Retinal pigment epithelial cell (primary cell): ENCODE measurements at regions not wholly inside any gene's neighbourhood (a gene's known extent, or its start where the extent isn't known, plus 50 kb on each side); places are given as distances from the start of the nearest gene placed in this dataset.

Experiments used
- DNase-seq: peaks from one replicate; pipeline ENCODE4 v3.0.0-alpha.2; 2010; ENCODE audit warnings: low read depth
- H3K4me3 ChIP-seq: 2 replicates; pipeline ENCODE4 v1.5.1; 2011; ENCODE audit warnings: mild to moderate bottlenecking, low read length, control low read depth, moderate library complexity
- CTCF ChIP-seq: conservative IDR thresholded peaks from 2 replicates; pipeline ENCODE4 v1.5.1; 2011; ENCODE audit warnings: low read depth, low read length, control low read depth, inconsistent platforms

DNA sequence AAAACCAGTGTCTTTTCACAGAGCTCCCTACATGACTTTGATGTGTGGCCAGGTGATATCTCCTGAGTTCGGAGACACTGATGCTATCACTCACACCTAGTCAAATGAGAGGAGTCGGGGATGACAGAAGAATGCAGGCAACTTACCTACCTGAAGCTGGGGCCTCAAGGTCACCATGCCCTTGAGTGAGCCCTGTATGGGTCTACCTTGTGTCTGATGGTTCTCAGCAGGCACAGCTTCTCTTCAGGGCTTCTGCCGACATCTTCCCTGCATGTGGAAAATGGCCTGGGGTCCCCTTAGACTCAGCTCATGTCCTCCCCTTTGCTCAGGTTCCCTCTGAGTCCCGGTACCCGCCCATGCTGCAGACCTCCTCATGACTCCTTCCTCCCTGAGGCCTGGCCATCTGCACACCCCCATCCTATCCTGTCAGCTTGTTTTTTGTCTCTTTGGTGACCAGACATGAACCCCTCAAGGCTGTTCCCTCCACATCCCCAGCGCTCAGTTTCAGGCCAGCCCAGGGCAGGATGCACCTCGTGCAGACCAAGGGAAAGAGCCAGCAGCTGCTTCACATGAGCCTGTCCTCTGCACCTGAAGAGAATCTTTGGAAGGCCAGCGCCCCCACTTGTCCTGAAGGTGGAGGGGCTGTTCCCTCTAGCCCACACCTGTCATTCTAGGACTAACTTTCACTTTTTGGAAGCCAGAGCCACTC, 74.6 kb upstream of the GDF10 start:
- no peak for TF ChIP-seq CTCF
- no peak overlapping the region for H3K4me3 ChIP-seq
- DNase-seq: no peak

- no peak for TF ChIP-seq CTCF
- no peak overlapping the region for H3K4me3 ChIP-seq
- no peak for DNase-seq
These were observed 73.9 kb upstream of the GDF10 start for GRCh38 chr10:47225928-47226645.

DNA sequence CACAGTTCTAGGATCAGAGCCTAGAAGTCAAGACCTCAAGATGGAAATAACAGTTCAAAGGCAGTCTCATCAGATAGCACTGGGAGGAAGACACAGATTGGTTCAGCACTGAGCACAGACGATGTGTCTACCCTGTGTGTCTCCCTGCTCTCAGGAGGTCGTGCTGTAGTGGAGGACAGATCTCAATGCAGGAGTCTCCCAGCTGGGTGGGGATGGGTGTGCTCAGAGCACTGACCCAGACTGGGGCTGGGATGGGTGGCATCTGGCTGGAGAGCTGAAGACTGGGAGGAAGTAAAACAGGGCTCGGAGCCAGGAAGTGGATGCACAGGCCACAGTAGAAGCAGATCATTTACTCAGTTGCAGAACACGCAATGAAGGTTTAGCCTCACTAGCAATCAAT, 69.5 kb upstream of the GDF10 start:
- no peak overlapping the region for H3K4me3 ChIP-seq
- DNase-seq: no peak
- no peak for TF ChIP-seq CTCF

- no peak overlapping the region for H3K4me3 ChIP-seq
- no peak for TF ChIP-seq CTCF
- no peak for DNase-seq
These were observed 69.0 kb upstream of the GDF10 start for GRCh38 chr10:47230957-47231356.

- no peak for DNase-seq
- TF ChIP-seq CTCF: no peak
- H3K4me3 ChIP-seq: no peak overlapping the region
These were observed 68.6 kb upstream of the GDF10 start for GRCh38 chr10:47231414-47231813.

DNA sequence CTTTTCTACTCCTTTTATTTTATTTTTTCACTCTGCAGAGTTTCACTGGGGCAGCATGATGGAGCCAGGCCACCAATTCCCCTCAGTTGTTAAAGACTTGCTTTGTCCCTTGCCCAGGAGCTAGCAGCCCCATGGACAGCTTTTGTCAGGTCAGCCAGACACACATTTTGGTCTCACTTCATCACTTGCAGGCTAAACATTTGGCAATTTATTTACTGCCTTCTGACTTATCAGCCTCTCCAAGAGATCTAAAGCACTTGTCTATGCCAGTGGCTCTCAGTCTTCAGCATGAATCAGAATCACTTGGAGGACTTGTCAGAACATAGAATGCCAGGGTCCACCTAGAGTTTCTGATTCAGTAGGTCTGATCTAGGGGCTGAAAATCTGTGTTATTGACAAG, 66.4 kb upstream of the GDF10 start:
- H3K4me3 ChIP-seq: no peak overlapping the region
- no peak for TF ChIP-seq CTCF
- DNase-seq: no peak

GRCh38 chr10:47235484-47235883, 64.5 kb upstream of the GDF10 start:
- no peak for DNase-seq
- no peak for TF ChIP-seq CTCF
- H3K4me3 ChIP-seq: no peak overlapping the region
